HCT116 (cell line): ENCODE measurements at regions not wholly inside any gene's neighbourhood (a gene's known extent, or its start where the extent isn't known, plus 50 kb on each side); places are given as distances from the start of the nearest gene placed in this dataset.

Experiments
- ATAC-seq: fragments of 200-7000 bp; cut with Tn5 transposase; 2 replicates; pipeline ENCODE4 v1.9.1; 2020; ENCODE audit warnings: mild to moderate bottlenecking, moderate library complexity
- BruUV-seq: library from RNA; stranded (reverse); fragments of 400-500 nt; replicated peaks from 2 replicates; lab custom pipeline; 2021; lab: Mats Ljungman, UMichigan
- CTCF ChIA-PET: fragments of 300-600 bp; sonication (Branson Sonifier 250); formaldehyde crosslinking; loops from one replicate; lab custom pipeline; 2021; ENCODE audit warnings: antibody characterized with exemption; lab: Charles Lee
- POLR2A ChIA-PET: fragments of 300-600, 350-600 bp; sonication (Branson Sonifier 250); formaldehyde crosslinking; loops from one replicate; lab custom pipeline; 2021; ENCODE audit warnings: antibody characterized with exemption; lab: Charles Lee
- RAD21 ChIA-PET, 2 experiments: fragments of 300-600 bp; sonication (Branson Sonifier 250); formaldehyde crosslinking; loops; one replicate each; lab custom pipeline; 2023; ENCODE audit warnings: low total read pairs in 2 of 2; ENCODE audit not compliant: uncharacterized antibody in 2 of 2, unreplicated experiment in 2 of 2, low non-redundant PET in 1 of 2; lab: Charles Lee
- DNase-seq: peaks from one replicate; pipeline ENCODE4 v3.0.0-alpha.2; 2010; ENCODE audit warnings: low read depth, low spot score
- H2AFZ ChIP-seq: fragments of 200-600 bp; shearing (Covaris generic), sonication (generic); 2 replicates; pipeline ENCODE4 v1.6.1; 2017; ENCODE audit warnings: low read depth, mixed run types, mixed read lengths, antibody characterized with exemption, low read length; ENCODE audit not compliant: poor library complexity, severe bottlenecking
- H3K27ac ChIP-seq: 2 replicates; pipeline ENCODE4 v1.5.1; 2012; ENCODE audit warnings: low read depth, low read length
- H3K27me3 ChIP-seq: fragments of 200-600 bp; sonication (generic); 2 replicates; pipeline ENCODE4 v1.6.1; 2016; ENCODE audit warnings: mixed run types, low read length, mixed read lengths; ENCODE audit not compliant: insufficient read depth
- H3K36me3 ChIP-seq, 2 experiments: fragments of 200-500 bp in 1 of 2; fragments of 200-600 bp in 1 of 2; sonication (Bioruptor generic) in 1 of 2; sonication (generic) in 1 of 2; 2 replicates each; pipeline versions ENCODE4 v1.5.1 to v1.6.1; 2014 to 2016; ENCODE audit warnings: low read length in 2 of 2, inconsistent platforms in 1 of 2, mixed read lengths in 1 of 2, mixed run types in 1 of 2; ENCODE audit not compliant: insufficient read depth in 2 of 2, control insufficient read depth in 1 of 2
- H3K4me1 ChIP-seq, 2 experiments: fragments of 200-600 bp in 1 of 2; sonication (generic) in 1 of 2; 2 replicates each; pipeline versions ENCODE4 v1.5.1 to v1.6.1; 2012 to 2017; ENCODE audit warnings: low read length in 2 of 2, inconsistent platforms in 1 of 2, mild to moderate bottlenecking in 1 of 2, mixed read lengths in 1 of 2, mixed run types in 1 of 2, moderate library complexity in 1 of 2; ENCODE audit not compliant: insufficient read depth in 2 of 2, control insufficient read depth in 1 of 2
- H3K4me2 ChIP-seq: fragments of 200-600 bp; sonication (generic); 2 replicates; pipeline ENCODE4 v1.6.1; 2017; ENCODE audit warnings: mixed run types, low read length, mixed read lengths
- H3K4me3 ChIP-seq, 2 experiments: fragments of 200-600 bp in 1 of 2; sonication (generic) in 1 of 2; replicated peaks in 1 of 2; 2 replicates each; pipeline ENCODE4 v1.5.1; 2011 to 2016; ENCODE audit warnings: low read length in 2 of 2, control low read depth in 1 of 2, low read depth in 1 of 2, mild to moderate bottlenecking in 1 of 2, mixed read lengths in 1 of 2, mixed run types in 1 of 2
- H3K79me2 ChIP-seq: fragments of 200-600 bp; sonication (generic); 2 replicates; pipeline ENCODE4 v1.6.1; 2017; ENCODE audit warnings: mild to moderate bottlenecking, mixed run types, low read length, moderate library complexity, mixed read lengths; ENCODE audit not compliant: insufficient read depth
- H3K9ac ChIP-seq: fragments of 200-600 bp; sonication (generic); 2 replicates; pipeline ENCODE4 v1.6.1; 2016; ENCODE audit warnings: low read length, mixed read lengths
- H3K9me2 ChIP-seq: fragments of 200-600 bp; sonication (generic), shearing (Covaris generic); 2 replicates; pipeline ENCODE4 v1.6.1; 2017; ENCODE audit warnings: mixed run types, mild to moderate bottlenecking, moderate library complexity; ENCODE audit not compliant: insufficient read depth
- H3K9me3 ChIP-seq, 2 experiments: fragments of 200-500 bp in 1 of 2; fragments of 200-600 bp in 1 of 2; sonication (Bioruptor generic) in 1 of 2; sonication (generic) in 1 of 2; 2 replicates each; pipeline ENCODE4 v1.6.1; 2014 to 2017; ENCODE audit warnings: low read length in 2 of 2, mixed read lengths in 2 of 2, inconsistent platforms in 1 of 2, low read depth in 1 of 2, mild to moderate bottlenecking in 1 of 2, mixed run types in 1 of 2, moderate library complexity in 1 of 2; ENCODE audit not compliant: control insufficient read depth in 1 of 2, insufficient read depth in 1 of 2
- H4K20me1 ChIP-seq: fragments of 200-600 bp; sonication (generic), shearing (Covaris generic); 2 replicates; pipeline ENCODE4 v1.6.1; 2017; ENCODE audit warnings: mixed run types, mild to moderate bottlenecking, moderate library complexity; ENCODE audit not compliant: insufficient read depth
- CTCF ChIP-seq, 3 experiments: fragments of 200-600 bp in 1 of 3; sonication (generic) in 1 of 3; IDR thresholded peaks in 2 of 3; conservative IDR thresholded peaks in 1 of 3; 2 replicates each; pipeline ENCODE4 v1.5.1; 2012 to 2017; ENCODE audit warnings: low read depth in 2 of 3, low read length in 2 of 3, antibody characterized with exemption in 1 of 3, borderline replicate concordance in 1 of 3, control low read depth in 1 of 3, mild to moderate bottlenecking in 1 of 3, mixed read lengths in 1 of 3, mixed run types in 1 of 3, moderate library complexity in 1 of 3; ENCODE audit not compliant: insufficient read depth in 1 of 3
- EGR1 ChIP-seq: IDR thresholded peaks from 2 replicates; pipeline ENCODE4 v1.6.1; 2012; ENCODE audit warnings: low read depth
- ELF1 ChIP-seq: IDR thresholded peaks from 2 replicates; pipeline ENCODE4 v1.6.1; 2012; ENCODE audit warnings: low read depth, borderline replicate concordance
- POLR2AphosphoS5 ChIP-seq: IDR thresholded peaks from 2 replicates; pipeline ENCODE4 v1.6.1; 2011; ENCODE audit warnings: mild to moderate bottlenecking, low read depth, low read length, moderate library complexity
- RAD21 ChIP-seq: IDR thresholded peaks from 2 replicates; pipeline ENCODE4 v1.6.1; 2012; ENCODE audit warnings: low read depth, mild to moderate bottlenecking
- SRF ChIP-seq: IDR thresholded peaks from 2 replicates; pipeline ENCODE4 v1.6.1; 2012; ENCODE audit warnings: low read depth
- YY1 ChIP-seq: IDR thresholded peaks from 2 replicates; pipeline ENCODE4 v1.6.1; 2011; ENCODE audit warnings: low read length, low read depth, moderate library complexity, mild to moderate bottlenecking; ENCODE audit not compliant: insufficient replicate concordance; ENCODE audit errors: extremely low read depth
- ZFX ChIP-seq: fragments of 450-650 bp; IDR thresholded peaks from 2 replicates; pipeline ENCODE4 v1.6.1; 2017
- intact Hi-C: fragments of 100-400 bp; cut with micrococcal nuclease; formaldehyde crosslinking; loops from 2 replicates; pipeline ENCODE4 v1.10.0; 2022
- TF ChIP-seq, protein P1 (sequence below): IDR thresholded peaks from 2 replicates; pipeline ENCODE4 v1.6.1; 2012; ENCODE audit warnings: low read depth
- TF ChIP-seq, protein P2 (sequence below): IDR thresholded peaks from 2 replicates; pipeline ENCODE4 v1.6.1; 2011; ENCODE audit warnings: mild to moderate bottlenecking, low read length, moderate library complexity; ENCODE audit not compliant: insufficient replicate concordance; ENCODE audit errors: extremely low read depth

- Histone ChIP-seq H3K9ac (no peak overlapping the region), H3K79me2 (no peaks in the 10 kb centered on the region), H3K27me3 (no peaks in the 10 kb centered on the region), H3K4me2 (no peak overlapping the region), H2AFZ (no peak overlapping the region), H3K4me1 (no peaks in the 10 kb centered on the region), H3K36me3 (no peaks in the 10 kb centered on the region), H3K9me2 (no peaks in the 10 kb centered on the region), H3K27ac (no peak overlapping the region), H3K4me3 (no peak overlapping the region), H3K9me3 (peaks cover 4 to 24% of the 10 kb centered on the region in 2 experiments; a peak in 2 of 4 replicates), H4K20me1 (no peaks in the 10 kb centered on the region)
- intact Hi-C loops = no loop called here
- POLR2A ChIA-PET = no interaction called here
- ATAC-seq = no peak
- TF ChIP-seq EGR1 (no peak), CTCF (IDR thresholded peaks at IDR 0.05 in 2 of 3, conservative IDR thresholded peaks at IDR 0.05 in 1 of 3; ENCODE audit: borderline replicate concordance in 1 of 3, insufficient read depth in 1 of 3, low read depth in 2 of 3, low read length in 2 of 3) (no peak), RAD21 (no peak), SRF (no peak), POLR2AphosphoS5 (no peak), YY1 (no peak), ELF1 (no peak), ZFX (no peak)
- TF ChIP-seq, protein P1, sequence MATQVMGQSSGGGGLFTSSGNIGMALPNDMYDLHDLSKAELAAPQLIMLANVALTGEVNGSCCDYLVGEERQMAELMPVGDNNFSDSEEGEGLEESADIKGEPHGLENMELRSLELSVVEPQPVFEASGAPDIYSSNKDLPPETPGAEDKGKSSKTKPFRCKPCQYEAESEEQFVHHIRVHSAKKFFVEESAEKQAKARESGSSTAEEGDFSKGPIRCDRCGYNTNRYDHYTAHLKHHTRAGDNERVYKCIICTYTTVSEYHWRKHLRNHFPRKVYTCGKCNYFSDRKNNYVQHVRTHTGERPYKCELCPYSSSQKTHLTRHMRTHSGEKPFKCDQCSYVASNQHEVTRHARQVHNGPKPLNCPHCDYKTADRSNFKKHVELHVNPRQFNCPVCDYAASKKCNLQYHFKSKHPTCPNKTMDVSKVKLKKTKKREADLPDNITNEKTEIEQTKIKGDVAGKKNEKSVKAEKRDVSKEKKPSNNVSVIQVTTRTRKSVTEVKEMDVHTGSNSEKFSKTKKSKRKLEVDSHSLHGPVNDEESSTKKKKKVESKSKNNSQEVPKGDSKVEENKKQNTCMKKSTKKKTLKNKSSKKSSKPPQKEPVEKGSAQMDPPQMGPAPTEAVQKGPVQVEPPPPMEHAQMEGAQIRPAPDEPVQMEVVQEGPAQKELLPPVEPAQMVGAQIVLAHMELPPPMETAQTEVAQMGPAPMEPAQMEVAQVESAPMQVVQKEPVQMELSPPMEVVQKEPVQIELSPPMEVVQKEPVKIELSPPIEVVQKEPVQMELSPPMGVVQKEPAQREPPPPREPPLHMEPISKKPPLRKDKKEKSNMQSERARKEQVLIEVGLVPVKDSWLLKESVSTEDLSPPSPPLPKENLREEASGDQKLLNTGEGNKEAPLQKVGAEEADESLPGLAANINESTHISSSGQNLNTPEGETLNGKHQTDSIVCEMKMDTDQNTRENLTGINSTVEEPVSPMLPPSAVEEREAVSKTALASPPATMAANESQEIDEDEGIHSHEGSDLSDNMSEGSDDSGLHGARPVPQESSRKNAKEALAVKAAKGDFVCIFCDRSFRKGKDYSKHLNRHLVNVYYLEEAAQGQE = no peak
- TF ChIP-seq, protein P2, sequence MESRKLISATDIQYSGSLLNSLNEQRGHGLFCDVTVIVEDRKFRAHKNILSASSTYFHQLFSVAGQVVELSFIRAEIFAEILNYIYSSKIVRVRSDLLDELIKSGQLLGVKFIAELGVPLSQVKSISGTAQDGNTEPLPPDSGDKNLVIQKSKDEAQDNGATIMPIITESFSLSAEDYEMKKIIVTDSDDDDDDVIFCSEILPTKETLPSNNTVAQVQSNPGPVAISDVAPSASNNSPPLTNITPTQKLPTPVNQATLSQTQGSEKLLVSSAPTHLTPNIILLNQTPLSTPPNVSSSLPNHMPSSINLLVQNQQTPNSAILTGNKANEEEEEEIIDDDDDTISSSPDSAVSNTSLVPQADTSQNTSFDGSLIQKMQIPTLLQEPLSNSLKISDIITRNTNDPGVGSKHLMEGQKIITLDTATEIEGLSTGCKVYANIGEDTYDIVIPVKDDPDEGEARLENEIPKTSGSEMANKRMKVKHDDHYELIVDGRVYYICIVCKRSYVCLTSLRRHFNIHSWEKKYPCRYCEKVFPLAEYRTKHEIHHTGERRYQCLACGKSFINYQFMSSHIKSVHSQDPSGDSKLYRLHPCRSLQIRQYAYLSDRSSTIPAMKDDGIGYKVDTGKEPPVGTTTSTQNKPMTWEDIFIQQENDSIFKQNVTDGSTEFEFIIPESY = no peak
- CTCF ChIA-PET = no interaction called here
- no TSS peak for BruUV-seq
- RAD21 ChIA-PET = no interaction called here
- DNase-seq = no peak
Observed at GRCh38 chr7:63039882-63040281, 958.8 kb upstream of the ZNF722 start.
